Nephron progenitor cell (in vitro differentiated cells): ENCODE measurements at regions not wholly inside any gene's neighbourhood (a gene's known extent, or its start where the extent isn't known, plus 50 kb on each side); places are given as distances from the start of the nearest gene placed in this dataset.

ENCODE experiments used
- DNase-seq: peaks from one replicate; pipeline ENCODE4 v3.0.0; 2021
- H3K27ac Mint-ChIP-seq: 2 replicates; pipeline ENCODE4 v1.8.0; 2021; ENCODE audit warnings: mild to moderate bottlenecking, moderate library complexity, mixed read lengths
- H3K27me3 Mint-ChIP-seq: 2 replicates; pipeline ENCODE4 v1.8.0; 2021; ENCODE audit warnings: mild to moderate bottlenecking, low read depth, mixed read lengths; ENCODE audit not compliant: poor library complexity
- H3K36me3 Mint-ChIP-seq: 2 replicates; pipeline ENCODE4 v1.8.0; 2021; ENCODE audit warnings: low read depth, mixed read lengths
- H3K4me1 Mint-ChIP-seq: 2 replicates; pipeline ENCODE4 v1.8.0; 2021; ENCODE audit warnings: mixed read lengths
- H3K4me3 Mint-ChIP-seq: 2 replicates; pipeline ENCODE4 v1.8.0; 2021; ENCODE audit warnings: mild to moderate bottlenecking, moderate library complexity, mixed read lengths
- H3K9me3 Mint-ChIP-seq: 2 replicates; pipeline ENCODE4 v1.8.0; 2021; ENCODE audit warnings: mild to moderate bottlenecking, moderate library complexity, mixed read lengths
- CTCF ChIP-seq: fragments of 200-600 bp; sonication (generic); IDR thresholded peaks from 2 replicates; pipeline ENCODE4 v1.5.0; 2021; ENCODE audit warnings: antibody characterized with exemption

- H3K27ac Mint-ChIP-seq = peak overlapping the region; percentile 9
These were observed 55.5 kb upstream of the LOXL4 start for GRCh38 chr10:98323221-98324164.

GRCh38 chr10:98321186-98321780, 53.3 kb upstream of the LOXL4 start:
- Mint-ChIP-seq H3K4me1 (peaks cover 28% of the 10 kb centered on the region), H3K27ac (no peak overlapping the region), H3K27me3 (peaks cover 8% of the 10 kb centered on the region), H3K9me3 (no peaks in the 10 kb centered on the region), H3K36me3 (no peaks in the 10 kb centered on the region), H3K4me3 (no peak overlapping the region)
- DNase-seq = peak; percentile 44
- TF ChIP-seq CTCF = no peak

More at GRCh38 chr10:98323221-98324164, 55.5 kb upstream of the LOXL4 start:
- no peaks in the 10 kb centered on the region for H3K36me3 Mint-ChIP-seq
- H3K4me3 Mint-ChIP-seq = no peak overlapping the region
- peaks cover 2% of the 10 kb centered on the region for H3K9me3 Mint-ChIP-seq
- peaks cover 47% of the 10 kb centered on the region for H3K4me1 Mint-ChIP-seq
- peaks cover 3% of the 10 kb centered on the region for H3K27me3 Mint-ChIP-seq
- TF ChIP-seq CTCF = no peak
- no peak for DNase-seq

GRCh38 chr10:98320486-98321185, 52.6 kb upstream of the LOXL4 start:
- TF ChIP-seq CTCF = no peak
- H3K27me3 Mint-ChIP-seq = peaks cover 11% of the 10 kb centered on the region
- H3K27ac Mint-ChIP-seq = no peak overlapping the region
- no peak overlapping the region for H3K4me3 Mint-ChIP-seq
- no peaks in the 10 kb centered on the region for H3K9me3 Mint-ChIP-seq
- H3K36me3 Mint-ChIP-seq = no peaks in the 10 kb centered on the region
- no peak for DNase-seq
- peaks cover 24% of the 10 kb centered on the region for H3K4me1 Mint-ChIP-seq

GRCh38 chr10:98318861-98319260, 50.9 kb upstream of the LOXL4 start:
- H3K4me3 Mint-ChIP-seq = no peak overlapping the region
- H3K36me3 Mint-ChIP-seq = no peaks in the 10 kb centered on the region
- H3K27ac Mint-ChIP-seq = no peak overlapping the region
- H3K9me3 Mint-ChIP-seq = no peaks in the 10 kb centered on the region
- peaks cover 11% of the 10 kb centered on the region for H3K27me3 Mint-ChIP-seq
- H3K4me1 Mint-ChIP-seq = peaks cover 24% of the 10 kb centered on the region
- no peak for DNase-seq
- TF ChIP-seq CTCF = no peak
